CD14-positive monocyte (primary cell): ENCODE measurements at regions not wholly inside any gene's neighbourhood (a gene's known extent, or its start where the extent isn't known, plus 50 kb on each side); places are given as distances from the start of the nearest gene placed in this dataset.

Experiments used
- DNase-seq, 3 donors: peaks; one replicate each; pipeline ENCODE4 v3.0.0-alpha.2; 2011 to 2022
- H2AFZ ChIP-seq: 2 replicates; pipeline ENCODE4 v1.6.0; 2012; ENCODE audit warnings: mild to moderate bottlenecking, low read depth, low read length, inconsistent platforms; ENCODE audit not compliant: insufficient read depth, poor library complexity, severe bottlenecking
- H3K27ac ChIP-seq, 2 donors: 1 replicate in 1 of 2; 2 replicates in 1 of 2; pipeline ENCODE4 v1.5.1; 2012 to 2013; ENCODE audit warnings: low read length in 2 of 2, control low read depth in 1 of 2, inconsistent platforms in 1 of 2, low read depth in 1 of 2, mild to moderate bottlenecking in 1 of 2
- H3K27me3 ChIP-seq, 2 donors: one replicate each; pipeline versions ENCODE4 v1.6.0 to v1.6.1; 2011 to 2013; ENCODE audit warnings: low read length in 2 of 2; ENCODE audit not compliant: control insufficient read depth in 2 of 2, insufficient read depth in 2 of 2
- H3K36me3 ChIP-seq, 2 donors: replicated peaks in 1 of 2; 1 replicate in 1 of 2; 2 replicates in 1 of 2; pipeline versions ENCODE4 v1.5.1 to v1.6.1; 2012 to 2013; ENCODE audit warnings: low read length in 2 of 2, control low read depth in 1 of 2, inconsistent platforms in 1 of 2, mild to moderate bottlenecking in 1 of 2; ENCODE audit not compliant: insufficient read depth in 2 of 2, control insufficient read depth in 1 of 2
- H3K4me1 ChIP-seq, 2 donors: 1 replicate in 1 of 2; 2 replicates in 1 of 2; pipeline versions ENCODE4 v1.5.1 to v1.6.1; 2012 to 2013; ENCODE audit warnings: low read length in 2 of 2, control low read depth in 1 of 2, inconsistent platforms in 1 of 2, mild to moderate bottlenecking in 1 of 2, moderate library complexity in 1 of 2; ENCODE audit not compliant: insufficient read depth in 2 of 2, control insufficient read depth in 1 of 2
- H3K4me2 ChIP-seq: replicated peaks from 2 replicates; pipeline ENCODE3; 2012; ENCODE audit warnings: low read length, moderate library complexity, mild to moderate bottlenecking; ENCODE audit not compliant: poor library complexity, severe bottlenecking; ENCODE audit errors: extremely low read depth
- H3K4me3 ChIP-seq, 3 experiments: fragments of 200-600 bp in 1 of 3; sonication (generic) in 1 of 3; replicated peaks in 1 of 3; 1 replicate in 2 of 3; 2 replicates in 1 of 3; pipeline ENCODE4 v1.5.1; 2011 to 2013; ENCODE audit warnings: low read length in 3 of 3, mild to moderate bottlenecking in 3 of 3, control low read depth in 2 of 3, low read depth in 2 of 3, inconsistent platforms in 1 of 3, moderate library complexity in 1 of 3
- H3K79me2 ChIP-seq: 2 replicates; pipeline ENCODE4 v1.6.0; 2012; ENCODE audit warnings: mild to moderate bottlenecking, control low read depth, inconsistent platforms, low read length, moderate library complexity; ENCODE audit not compliant: insufficient read depth
- H3K9ac ChIP-seq: 2 replicates; pipeline ENCODE4 v1.6.0; 2017; ENCODE audit warnings: low read length, mild to moderate bottlenecking; ENCODE audit not compliant: insufficient read depth, poor library complexity, severe bottlenecking
- H3K9me3 ChIP-seq, 2 donors: replicated peaks in 1 of 2; 1 replicate in 1 of 2; 2 replicates in 1 of 2; pipeline versions ENCODE4 v1.5.1 to v1.6.1; 2012 to 2013; ENCODE audit warnings: low read length in 2 of 2, control low read depth in 1 of 2; ENCODE audit not compliant: control insufficient read depth in 1 of 2, insufficient read depth in 1 of 2
- H4K20me1 ChIP-seq: 2 replicates; pipeline ENCODE4 v1.6.0; 2012; ENCODE audit warnings: mild to moderate bottlenecking, low read length, control low read depth, moderate library complexity; ENCODE audit not compliant: insufficient read depth
- H3K27ac Mint-ChIP-seq, 7 donors: one replicate each; pipeline ENCODE4 v1.8.0; 2020; ENCODE audit warnings: mild to moderate bottlenecking in 7 of 7, mixed read lengths in 7 of 7, moderate library complexity in 6 of 7, inconsistent platforms in 2 of 7
- H3K27me3 Mint-ChIP-seq, 3 donors: one replicate each; pipeline ENCODE4 v1.8.0; 2021 to 2022; ENCODE audit warnings: low read depth in 3 of 3, mild to moderate bottlenecking in 3 of 3, mixed read lengths in 3 of 3, moderate library complexity in 3 of 3, inconsistent platforms in 1 of 3
- H3K36me3 Mint-ChIP-seq, 2 donors: one replicate each; pipeline ENCODE4 v1.8.0; 2020; ENCODE audit warnings: mixed read lengths in 2 of 2, inconsistent platforms in 1 of 2, mild to moderate bottlenecking in 1 of 2
- H3K4me1 Mint-ChIP-seq: one replicate; pipeline ENCODE4 v1.8.0; 2020; ENCODE audit warnings: mild to moderate bottlenecking, mixed read lengths
- H3K4me3 Mint-ChIP-seq, 2 donors: one replicate each; pipeline ENCODE4 v1.8.0; 2020; ENCODE audit warnings: mild to moderate bottlenecking in 2 of 2, mixed read lengths in 2 of 2, moderate library complexity in 1 of 2
- H3K9me3 Mint-ChIP-seq, 7 donors: one replicate each; pipeline ENCODE4 v1.8.0; 2020 to 2022; ENCODE audit warnings: mixed read lengths in 7 of 7, mild to moderate bottlenecking in 6 of 7, moderate library complexity in 6 of 7, inconsistent platforms in 2 of 7
- CTCF ChIP-seq: fragments of 200-600 bp; IDR thresholded peaks from one replicate; pipeline ENCODE4 v1.8.0; 2022; ENCODE audit warnings: antibody characterized with exemption, mild to moderate bottlenecking
- WGBS: methylation state at CpG from one replicate; pipeline ENCODE4 v1.1.5; 2013; ENCODE audit warnings: missing lambda C conversion rate; ENCODE audit not compliant: insufficient coverage; 5-methylcytosine and 5-hydroxymethylcytosine counted together
- intact Hi-C, 2 donors: fragments of 100-400 bp; cut with micrococcal nuclease; formaldehyde crosslinking; loops; one replicate each; pipeline versions ENCODE4 v1.15.0 to v1.15.1; 2023

- WGBS, result 20% methylated on average over 2 of the region's 2 CpGs
- Histone ChIP-seq H3K9me3 (no peaks in the 10 kb centered on the region), H4K20me1 (no peaks in the 10 kb centered on the region), H3K79me2 (no peaks in the 10 kb centered on the region), H3K4me2 (no peak overlapping the region), H3K4me1 (no peaks in the 10 kb centered on the region), H2AFZ (no peak overlapping the region), H3K4me3 (no peak overlapping the region), H3K27ac (no peak overlapping the region), H3K27me3 (no peaks in the 10 kb centered on the region), H3K9ac (no peak overlapping the region), H3K36me3 (no peaks in the 10 kb centered on the region)
- peaks cover 0 to 1% (median 0%) of the 10 kb centered on the region in 3 donors for H3K27me3 Mint-ChIP-seq
- no peaks in the 10 kb centered on the region for H3K36me3 Mint-ChIP-seq
- H3K27ac Mint-ChIP-seq, result no peak overlapping the region
- no peaks in the 10 kb centered on the region for H3K4me1 Mint-ChIP-seq
- TF ChIP-seq CTCF, result no peak
- intact Hi-C loops, result no loop called here
- peaks cover 0 to 3% (median 0%) of the 10 kb centered on the region in 7 donors for H3K9me3 Mint-ChIP-seq
- DNase-seq, result no peak
- H3K4me3 Mint-ChIP-seq, result no peak overlapping the region
Measured at GRCh38 chr10:108450280-108450679, 1285.8 kb upstream of the SORCS1 start.

GRCh38 chr10:108445746-108446145 lies 1281.2 kb upstream of the SORCS1 start:
- Mint-ChIP-seq H3K27me3 (peaks cover 0 to 1% (median 0%) of the 10 kb centered on the region in 3 donors), H3K4me3 (no peak overlapping the region), H3K9me3 (peaks cover 0 to 2% (median 1%) of the 10 kb centered on the region in 7 donors), H3K4me1 (no peaks in the 10 kb centered on the region), H3K27ac (no peak overlapping the region), H3K36me3 (no peaks in the 10 kb centered on the region)
- Histone ChIP-seq H3K36me3 (no peaks in the 10 kb centered on the region), H3K27me3 (no peaks in the 10 kb centered on the region), H2AFZ (no peak overlapping the region), H3K4me3 (no peak overlapping the region), H3K4me2 (no peak overlapping the region), H3K4me1 (no peaks in the 10 kb centered on the region), H3K9ac (no peak overlapping the region), H3K27ac (no peak overlapping the region), H3K9me3 (no peaks in the 10 kb centered on the region), H4K20me1 (no peaks in the 10 kb centered on the region), H3K79me2 (no peaks in the 10 kb centered on the region)
- intact Hi-C loops, result no loop called here
- 95% methylated on average over 2 of the region's 3 CpGs for WGBS
- TF ChIP-seq CTCF, result no peak
- no peak for DNase-seq
